ENCODE measurements at regions not wholly inside any gene's neighbourhood (a gene's known extent, or its start where the extent isn't known, plus 50 kb on each side); places are given as distances from the start of the nearest gene placed in this dataset.

- no peak for DNase-seq
- Histone ChIP-seq H3K4me1 (no peaks in the 10 kb centered on the region), H3K9me3 (no peaks in the 10 kb centered on the region), H3K36me3 (no peaks in the 10 kb centered on the region), H3K4me3 (no peak overlapping the region), H3K9ac (ENCODE audit: low read depth in 2 of 2, low read length in 2 of 2) (no peak overlapping the region), H3K27me3 (no peaks in the 10 kb centered on the region), H3K27ac (no peak overlapping the region)
- no peak for TF ChIP-seq CTCF (IDR thresholded peaks at IDR 0.05)
- intact Hi-C loops (cut with DNase I) = no loop called here
These were observed 152.9 kb upstream of the RGMA start for GRCh38 chr15:93241696-93242585.

- H3K27ac ChIP-seq = no peak overlapping the region
- intact Hi-C loops (cut with DNase I) = no loop called here
- H3K36me3 ChIP-seq = no peaks in the 10 kb centered on the region
- H3K4me1 ChIP-seq = no peaks in the 10 kb centered on the region
- TF ChIP-seq CTCF (IDR thresholded peaks at IDR 0.05) = no peak
- H3K27me3 ChIP-seq = no peaks in the 10 kb centered on the region
- no peak overlapping the region for H3K9ac ChIP-seq (ENCODE audit: low read depth in 2 of 2, low read length in 2 of 2)
- H3K9me3 ChIP-seq = no peaks in the 10 kb centered on the region
- no peak for DNase-seq
- H3K4me3 ChIP-seq = no peak overlapping the region
These were observed 151.0 kb upstream of the RGMA start for GRCh38 chr15:93239993-93240392.

- no peaks in the 10 kb centered on the region for H3K36me3 ChIP-seq
- no peak for DNase-seq
- H3K9me3 ChIP-seq = no peaks in the 10 kb centered on the region
- intact Hi-C loops (cut with DNase I) = no loop called here
- H3K4me3 ChIP-seq = no peak overlapping the region
- no peak overlapping the region for H3K9ac ChIP-seq (ENCODE audit: low read depth in 2 of 2, low read length in 2 of 2)
- H3K27ac ChIP-seq = no peak overlapping the region
- no peaks in the 10 kb centered on the region for H3K27me3 ChIP-seq
- H3K4me1 ChIP-seq = no peaks in the 10 kb centered on the region
- no peak for TF ChIP-seq CTCF (IDR thresholded peaks at IDR 0.05)
These were observed 150.6 kb upstream of the RGMA start for GRCh38 chr15:93239591-93239990.

- H3K27me3 ChIP-seq = no peaks in the 10 kb centered on the region
- no peaks in the 10 kb centered on the region for H3K9me3 ChIP-seq
- no peaks in the 10 kb centered on the region for H3K36me3 ChIP-seq
- H3K4me3 ChIP-seq = no peak overlapping the region
- intact Hi-C loops (cut with DNase I) = no loop called here
- no peak for DNase-seq
- H3K9ac ChIP-seq (ENCODE audit: low read depth in 2 of 2, low read length in 2 of 2) = no peak overlapping the region
- no peak for TF ChIP-seq CTCF (IDR thresholded peaks at IDR 0.05)
- no peak overlapping the region for H3K27ac ChIP-seq
- H3K4me1 ChIP-seq = no peaks in the 10 kb centered on the region
These were observed 149.6 kb upstream of the RGMA start for GRCh38 chr15:93238641-93239040.

GRCh38 chr15:93235926-93236780 lies 147.1 kb upstream of the RGMA start:
- TF ChIP-seq CTCF (IDR thresholded peaks at IDR 0.05) = no peak
- H3K27ac ChIP-seq = no peak overlapping the region
- no peaks in the 10 kb centered on the region for H3K9me3 ChIP-seq
- H3K4me3 ChIP-seq = no peak overlapping the region
- no peaks in the 10 kb centered on the region for H3K27me3 ChIP-seq
- peak; percentile 27 for DNase-seq
- H3K4me1 ChIP-seq = no peaks in the 10 kb centered on the region
- no peaks in the 10 kb centered on the region for H3K36me3 ChIP-seq
- H3K9ac ChIP-seq (ENCODE audit: low read depth in 2 of 2, low read length in 2 of 2) = no peak overlapping the region
- intact Hi-C loops (cut with DNase I) = no loop called here
